OCI-M2 (cell line): ENCODE measurements at regions not wholly inside any gene's neighbourhood (a gene's known extent, or its start where the extent isn't known, plus 50 kb on each side); places are given as distances from the start of the nearest gene placed in this dataset.

Source experiments
- DNase-seq: peaks from one replicate; lab custom pipeline; 2025; ENCODE audit not compliant: unreplicated experiment; lab: John Stamatoyannopoulos, UW

GRCh38 chr4:32192363-32192762 lies 1472.2 kb downstream of the PCDH7 start:
- peak; percentile 6 for DNase-seq

- no peak for DNase-seq
These were observed 1472.8 kb downstream of the PCDH7 start for GRCh38 chr4:32192991-32193390.

- DNase-seq = no peak
These were observed 1477.0 kb downstream of the PCDH7 start for GRCh38 chr4:32196950-32197688.

- DNase-seq = no peak
These were observed 1479.5 kb downstream of the PCDH7 start for GRCh38 chr4:32199639-32200038.

- no peak for DNase-seq
These were observed 1483.2 kb downstream of the PCDH7 start for GRCh38 chr4:32203340-32203739.

- no peak for DNase-seq
These were observed 1486.6 kb downstream of the PCDH7 start for GRCh38 chr4:32206756-32207155.

- DNase-seq = no peak
These were observed 1487.3 kb downstream of the PCDH7 start for GRCh38 chr4:32207456-32207855.

- no peak for DNase-seq
These were observed 1495.1 kb downstream of the PCDH7 start for GRCh38 chr4:32215277-32215676.

- DNase-seq = no peak
These were observed 1496.3 kb downstream of the PCDH7 start for GRCh38 chr4:32216502-32216901.

GRCh38 chr4:32219306-32220075 lies 1499.3 kb downstream of the PCDH7 start:
- no peak for DNase-seq

GRCh38 chr4:32226204-32226603 lies 1506.0 kb downstream of the PCDH7 start:
- DNase-seq = no peak

GRCh38 chr4:32226733-32227132 lies 1506.6 kb downstream of the PCDH7 start:
- DNase-seq = no peak

- no peak for DNase-seq
These were observed 1523.8 kb downstream of the PCDH7 start for GRCh38 chr4:32243926-32244325.

- no peak for DNase-seq
These were observed 1528.9 kb downstream of the PCDH7 start for GRCh38 chr4:32249040-32249439.

- no peak for DNase-seq
These were observed 1531.0 kb downstream of the PCDH7 start for GRCh38 chr4:32251126-32251525.

GRCh38 chr4:32251926-32252325 lies 1531.8 kb downstream of the PCDH7 start:
- DNase-seq = no peak

- no peak for DNase-seq
These were observed 1534.0 kb downstream of the PCDH7 start for GRCh38 chr4:32254216-32254615.

GRCh38 chr4:32258986-32259385 lies 1538.8 kb downstream of the PCDH7 start:
- no peak for DNase-seq

- DNase-seq = no peak
These were observed 1541.0 kb downstream of the PCDH7 start for GRCh38 chr4:32261196-32261595.

GRCh38 chr4:32268863-32269262 lies 1548.7 kb downstream of the PCDH7 start:
- DNase-seq = no peak

- no peak for DNase-seq
These were observed 1569.9 kb downstream of the PCDH7 start for GRCh38 chr4:32290102-32290501.

GRCh38 chr4:32318926-32319325 lies 1598.8 kb downstream of the PCDH7 start:
- DNase-seq = no peak
